ENCODE measurements at regions not wholly inside any gene's neighbourhood (a gene's known extent, or its start where the extent isn't known, plus 50 kb on each side); places are given as distances from the start of the nearest gene placed in this dataset.

DNA sequence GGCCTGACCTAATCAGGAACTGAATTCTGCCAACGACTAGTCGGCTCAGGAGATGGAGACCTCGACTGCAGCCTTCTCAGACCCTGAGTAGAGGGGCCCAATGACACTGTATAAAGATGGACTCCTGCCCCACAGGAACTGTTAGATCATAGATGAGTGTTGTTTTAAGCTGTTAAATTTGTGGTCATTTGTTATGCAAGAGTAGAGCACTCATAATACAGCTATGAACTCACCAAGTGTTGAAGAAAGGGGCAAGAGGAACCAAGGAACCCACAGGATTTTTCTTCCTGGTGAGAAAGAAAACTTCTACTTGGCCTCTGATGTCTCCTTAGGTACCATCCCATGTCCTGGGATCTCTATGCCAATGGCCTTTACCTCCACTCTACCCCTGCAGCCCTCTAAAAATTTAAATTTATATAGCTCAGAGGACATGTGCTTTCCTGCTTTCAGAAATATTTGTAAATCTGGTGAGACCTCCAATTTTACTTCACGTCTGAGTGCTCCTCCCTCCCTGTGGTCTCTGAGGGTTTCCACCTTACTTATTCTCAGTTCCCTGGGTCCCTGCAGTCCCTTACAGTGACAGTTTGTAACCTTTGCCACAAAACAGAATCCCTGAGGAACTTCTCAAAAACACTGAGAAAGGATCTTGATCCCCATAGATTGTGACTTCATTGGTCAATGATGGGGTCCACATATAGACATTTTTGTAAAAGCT is 256.3 kb upstream of the ARHGAP20 start:
- Mint-ChIP-seq H3K27ac (ENCODE audit: unreplicated experiment) (no peak overlapping the region), H3K4me1 (ENCODE audit: unreplicated experiment) (no peaks in the 10 kb centered on the region), H3K36me3 (ENCODE audit: unreplicated experiment) (no peaks in the 10 kb centered on the region), H3K27me3 (ENCODE audit: unreplicated experiment) (peaks cover 24% of the 10 kb centered on the region), H3K4me3 (ENCODE audit: unreplicated experiment) (no peak overlapping the region), H3K9me3 (ENCODE audit: unreplicated experiment) (peaks cover 4% of the 10 kb centered on the region)
- TF ChIP-seq, protein P1, sequence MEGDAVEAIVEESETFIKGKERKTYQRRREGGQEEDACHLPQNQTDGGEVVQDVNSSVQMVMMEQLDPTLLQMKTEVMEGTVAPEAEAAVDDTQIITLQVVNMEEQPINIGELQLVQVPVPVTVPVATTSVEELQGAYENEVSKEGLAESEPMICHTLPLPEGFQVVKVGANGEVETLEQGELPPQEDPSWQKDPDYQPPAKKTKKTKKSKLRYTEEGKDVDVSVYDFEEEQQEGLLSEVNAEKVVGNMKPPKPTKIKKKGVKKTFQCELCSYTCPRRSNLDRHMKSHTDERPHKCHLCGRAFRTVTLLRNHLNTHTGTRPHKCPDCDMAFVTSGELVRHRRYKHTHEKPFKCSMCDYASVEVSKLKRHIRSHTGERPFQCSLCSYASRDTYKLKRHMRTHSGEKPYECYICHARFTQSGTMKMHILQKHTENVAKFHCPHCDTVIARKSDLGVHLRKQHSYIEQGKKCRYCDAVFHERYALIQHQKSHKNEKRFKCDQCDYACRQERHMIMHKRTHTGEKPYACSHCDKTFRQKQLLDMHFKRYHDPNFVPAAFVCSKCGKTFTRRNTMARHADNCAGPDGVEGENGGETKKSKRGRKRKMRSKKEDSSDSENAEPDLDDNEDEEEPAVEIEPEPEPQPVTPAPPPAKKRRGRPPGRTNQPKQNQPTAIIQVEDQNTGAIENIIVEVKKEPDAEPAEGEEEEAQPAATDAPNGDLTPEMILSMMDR (IDR thresholded peaks at IDR 0.05): no peak
- DNase-seq (ENCODE audit: extremely low spot score, unreplicated experiment): no peak

- Mint-ChIP-seq H3K4me1 (ENCODE audit: unreplicated experiment) (peaks cover 10% of the 10 kb centered on the region), H3K27me3 (ENCODE audit: unreplicated experiment) (peaks cover 26% of the 10 kb centered on the region), H3K9me3 (ENCODE audit: unreplicated experiment) (peaks cover 4% of the 10 kb centered on the region), H3K4me3 (ENCODE audit: unreplicated experiment) (no peak overlapping the region), H3K27ac (ENCODE audit: unreplicated experiment) (no peak overlapping the region), H3K36me3 (ENCODE audit: unreplicated experiment) (no peaks in the 10 kb centered on the region)
- TF ChIP-seq, protein P1 (IDR thresholded peaks at IDR 0.05): no peak
- no peak for DNase-seq (ENCODE audit: extremely low spot score, unreplicated experiment)
Observed at GRCh38 chr11:110966131-110966530, 253.9 kb upstream of the ARHGAP20 start.

DNA sequence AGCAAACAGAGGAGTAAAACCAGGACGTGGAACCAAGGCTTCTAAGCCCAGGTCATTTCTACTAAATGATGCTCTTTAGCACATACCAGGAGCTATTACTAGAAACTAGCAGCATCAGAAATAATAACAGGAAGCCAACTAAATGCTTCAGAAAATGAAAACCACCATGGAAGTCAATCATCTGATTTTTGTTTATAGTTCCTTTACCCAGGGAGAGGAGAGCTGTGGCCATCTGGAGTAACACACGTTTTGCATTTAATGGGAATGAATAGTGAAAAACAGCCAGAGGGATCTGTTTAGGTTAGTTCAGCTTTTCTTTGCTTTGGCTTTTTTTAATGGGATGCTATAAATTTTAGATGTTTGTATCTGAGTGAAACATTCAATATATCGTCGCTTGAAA is 250.7 kb upstream of the ARHGAP20 start:
- Mint-ChIP-seq H3K4me1 (ENCODE audit: unreplicated experiment) (peaks cover 10% of the 10 kb centered on the region), H3K9me3 (ENCODE audit: unreplicated experiment) (peaks cover 4% of the 10 kb centered on the region), H3K36me3 (ENCODE audit: unreplicated experiment) (no peaks in the 10 kb centered on the region), H3K4me3 (ENCODE audit: unreplicated experiment) (no peak overlapping the region), H3K27me3 (ENCODE audit: unreplicated experiment) (peaks cover 28% of the 10 kb centered on the region), H3K27ac (ENCODE audit: unreplicated experiment) (no peak overlapping the region)
- no peak for DNase-seq (ENCODE audit: extremely low spot score, unreplicated experiment)
- TF ChIP-seq, protein P1 (IDR thresholded peaks at IDR 0.05): no peak

DNA sequence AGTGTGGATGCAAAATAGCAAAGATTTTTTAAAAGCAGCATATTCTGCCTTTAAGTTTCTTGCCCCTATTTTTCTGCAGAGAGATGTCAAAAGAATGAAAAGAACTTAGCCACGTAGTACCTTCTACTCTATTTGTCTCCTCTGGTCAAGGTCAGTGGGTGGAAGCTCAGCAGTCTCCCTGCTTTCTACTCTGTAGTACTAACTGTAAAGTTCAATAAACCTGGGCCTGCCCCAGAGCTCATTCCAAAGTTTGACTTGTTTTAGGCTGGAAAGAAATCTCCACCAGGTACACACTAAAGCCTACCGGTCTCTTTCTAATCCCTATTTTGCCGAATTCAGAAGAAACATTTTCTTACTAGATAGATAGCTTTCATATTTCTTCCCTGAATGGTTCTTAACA is 247.9 kb upstream of the ARHGAP20 start:
- no peaks in the 10 kb centered on the region for H3K9me3 Mint-ChIP-seq (ENCODE audit: unreplicated experiment)
- H3K36me3 Mint-ChIP-seq (ENCODE audit: unreplicated experiment): no peaks in the 10 kb centered on the region

DNA sequence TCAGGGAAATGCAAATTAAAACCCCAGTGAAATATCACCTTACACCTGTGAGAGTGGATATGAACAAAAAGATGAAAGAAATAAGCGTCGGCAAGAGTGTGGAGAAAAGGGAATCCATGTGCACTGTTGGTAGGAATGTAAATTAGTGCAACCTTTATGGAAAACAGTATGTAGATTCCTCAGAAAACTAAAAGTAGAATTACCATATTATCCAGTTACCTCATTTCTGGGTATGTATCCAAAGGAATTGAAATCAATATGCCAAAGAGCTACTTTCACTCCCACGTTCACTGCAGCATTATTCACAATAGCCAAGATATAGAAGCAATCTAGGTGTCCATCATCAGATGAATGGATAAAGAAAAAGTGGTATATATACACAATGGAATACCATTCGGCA is 246.0 kb upstream of the ARHGAP20 start:
- Mint-ChIP-seq H3K27me3 (ENCODE audit: unreplicated experiment) (peaks cover 24% of the 10 kb centered on the region), H3K27ac (ENCODE audit: unreplicated experiment) (no peak overlapping the region), H3K36me3 (ENCODE audit: unreplicated experiment) (no peaks in the 10 kb centered on the region), H3K4me1 (ENCODE audit: unreplicated experiment) (peaks cover 8% of the 10 kb centered on the region), H3K9me3 (ENCODE audit: unreplicated experiment) (no peaks in the 10 kb centered on the region), H3K4me3 (ENCODE audit: unreplicated experiment) (no peak overlapping the region)
- TF ChIP-seq, protein P1 (IDR thresholded peaks at IDR 0.05): no peak
- DNase-seq (ENCODE audit: extremely low spot score, unreplicated experiment): no peak

More for the DNA sequence above, 247.9 kb upstream of the ARHGAP20 start:
- DNase-seq (ENCODE audit: extremely low spot score, unreplicated experiment): no peak
- no peak overlapping the region for H3K4me3 Mint-ChIP-seq (ENCODE audit: unreplicated experiment)
- TF ChIP-seq, protein P1 (IDR thresholded peaks at IDR 0.05): no peak
- peaks cover 10% of the 10 kb centered on the region for H3K4me1 Mint-ChIP-seq (ENCODE audit: unreplicated experiment)
- H3K27ac Mint-ChIP-seq (ENCODE audit: unreplicated experiment): no peak overlapping the region
- peaks cover 24% of the 10 kb centered on the region for H3K27me3 Mint-ChIP-seq (ENCODE audit: unreplicated experiment)
